ENCODE measurements at regions not wholly inside any gene's neighbourhood (a gene's known extent, or its start where the extent isn't known, plus 50 kb on each side); places are given as distances from the start of the nearest gene placed in this dataset.
"Not testable (repeated sequence)": the region's sequence is repeated elsewhere in the genome, so short reads cannot be mapped to it uniquely, and the experiment has no call there.

GRCh38 chr12:37570547-37570946 is 746.0 kb upstream of the ALG10B start:
- H3K4me2 ChIP-seq (ENCODE audit: control insufficient read depth, insufficient read depth); H3K4me3 ChIP-seq; CTCF ChIA-PET; FAIRE-seq; H3K27me3 ChIP-seq (replicated peaks in 1 of 2; ENCODE audit: control insufficient read depth in 2 of 2, insufficient read depth in 2 of 2, low read length in 1 of 2); in situ Hi-C loops (cut with MboI); H3K36me3 ChIP-seq (ENCODE audit: control insufficient read depth in 2 of 2, insufficient read depth in 2 of 2, low read length in 1 of 2); ATAC-seq; BruUV-seq (replicated peaks); intact Hi-C loops (cut with micrococcal nuclease; ENCODE audit: unreplicated experiment); H3K27ac ChIP-seq (ENCODE audit: control insufficient read depth, insufficient read depth); POLR2A ChIA-PET; H3K9me3 ChIP-seq (replicated peaks; ENCODE audit: control insufficient read depth, insufficient read depth, low read length); H3K4me1 ChIP-seq (ENCODE audit: control insufficient read depth, insufficient read depth, low read length); SMC1A ChIA-PET (ENCODE audit: uncharacterized antibody, unreplicated experiment); DNase-seq (ENCODE audit: low read depth, low spot score); RAD21 ChIA-PET (ENCODE audit: unreplicated experiment); H2AFZ ChIP-seq (ENCODE audit: control insufficient read depth, low read depth, low read length); H3K9ac ChIP-seq (ENCODE audit: control insufficient read depth, insufficient read depth, low read length); H3K79me2 ChIP-seq (ENCODE audit: control insufficient read depth, insufficient read depth, low read length); H4K20me1 ChIP-seq (ENCODE audit: control insufficient read depth, insufficient read depth): not testable (repeated sequence)
- 50% methylated on average over 2 of the region's 2 CpGs for WGBS (ENCODE audit: insufficient coverage, insufficient replicate concordance, low lambda C conversion rate, missing lambda C conversion rate)

Measured in GM12878 (cell line).